GM12878 (cell line): ENCODE measurements at regions not wholly inside any gene's neighbourhood (a gene's known extent, or its start where the extent isn't known, plus 50 kb on each side); places are given as distances from the start of the nearest gene placed in this dataset.

Experiments
- ATAC-seq: fragments of 200-7000 bp; cut with Tn5 transposase; 3 replicates; pipeline ENCODE4 v1.9.1; 2020; ENCODE audit warnings: mild to moderate bottlenecking, moderate library complexity
- BruUV-seq: library from RNA; stranded (reverse); fragments of 400-500 nt; replicated peaks from 2 replicates; lab custom pipeline; 2021; lab: Mats Ljungman, UMichigan
- CTCF ChIA-PET: fragments of 300-600 bp; sonication (Branson Sonifier 250); formaldehyde crosslinking; extraction: SDS; loops from one replicate; lab custom pipeline; 2021; ENCODE audit warnings: inconsistent platforms; lab: Yijun Ruan, JAX
- POLR2A ChIA-PET: fragments of 350-600 bp; formaldehyde crosslinking; extraction: SDS; loops from one replicate; lab custom pipeline; 2021; ENCODE audit warnings: inconsistent platforms; lab: Charles Lee
- RAD21 ChIA-PET: fragments of 300-600 bp; sonication (Branson Sonifier 250); formaldehyde crosslinking; loops from one replicate; lab custom pipeline; 2023; ENCODE audit warnings: antibody characterized with exemption; ENCODE audit not compliant: unreplicated experiment; lab: Charles Lee
- SMC1A ChIA-PET: fragments of 300-600 bp; sonication (Branson Sonifier 250); formaldehyde crosslinking; loops from one replicate; lab custom pipeline; 2023; ENCODE audit not compliant: unreplicated experiment, uncharacterized antibody; lab: Charles Lee
- DNase-seq: peaks from one replicate; pipeline ENCODE4 v3.0.0-alpha.2; 2011; ENCODE audit warnings: low read depth, low spot score
- FAIRE-seq: peaks from 3 replicates; lab custom pipeline; 2011; peaks lifted over from hg19 to GRCh38; lab: Jason Lieb, UNC
- H2AFZ ChIP-seq: 2 replicates; pipeline ENCODE4 v1.6.0; 2011; ENCODE audit warnings: low read depth, low read length, control low read depth; ENCODE audit not compliant: control insufficient read depth
- H3K27ac ChIP-seq: 2 replicates; pipeline ENCODE4 v1.5.1; 2011; ENCODE audit warnings: control low read depth; ENCODE audit not compliant: control insufficient read depth, insufficient read depth
- H3K27me3 ChIP-seq, 2 experiments: replicated peaks in 1 of 2; 2 replicates each; pipeline versions ENCODE4 v1.6.0 to v1.6.1; 2011; ENCODE audit warnings: low read length in 1 of 2; ENCODE audit not compliant: control insufficient read depth in 2 of 2, insufficient read depth in 2 of 2
- H3K36me3 ChIP-seq, 2 experiments: 2 replicates each; pipeline ENCODE4 v1.5.1; 2011; ENCODE audit warnings: low read length in 1 of 2; ENCODE audit not compliant: control insufficient read depth in 2 of 2, insufficient read depth in 2 of 2
- H3K4me1 ChIP-seq: 2 replicates; pipeline ENCODE4 v1.6.1; 2011; ENCODE audit warnings: mild to moderate bottlenecking, low read length, moderate library complexity, mixed read lengths; ENCODE audit not compliant: control insufficient read depth, insufficient read depth
- H3K4me2 ChIP-seq: 2 replicates; pipeline ENCODE4 v1.6.0; 2011; ENCODE audit warnings: control low read depth; ENCODE audit not compliant: control insufficient read depth, insufficient read depth
- H3K4me3 ChIP-seq: fragments of 200-600 bp; sonication (generic); 2 replicates; pipeline ENCODE4 v1.5.1; 2016
- H3K79me2 ChIP-seq: 2 replicates; pipeline ENCODE4 v1.6.0; 2011; ENCODE audit warnings: low read length; ENCODE audit not compliant: control insufficient read depth, insufficient read depth
- H3K9ac ChIP-seq: 2 replicates; pipeline ENCODE4 v1.8.0; 2011; ENCODE audit warnings: low read length, control low read depth, mixed read lengths; ENCODE audit not compliant: control insufficient read depth, insufficient read depth
- H3K9me3 ChIP-seq: replicated peaks from 3 replicates; pipeline ENCODE4 v1.5.1; 2011; ENCODE audit warnings: mild to moderate bottlenecking, low read length; ENCODE audit not compliant: control insufficient read depth, insufficient read depth
- H4K20me1 ChIP-seq: 2 replicates; pipeline ENCODE4 v1.6.0; 2011; ENCODE audit not compliant: control insufficient read depth, insufficient read depth
- ASH2L ChIP-seq: fragments of 300-600, 200-600 bp; sonication (generic); IDR thresholded peaks from 2 replicates; pipeline ENCODE4 v1.6.1; 2017; ENCODE audit warnings: low read depth, mild to moderate bottlenecking, borderline replicate concordance
- ATF3 ChIP-seq: IDR thresholded peaks from 2 replicates; pipeline ENCODE4 v1.6.1; 2011; ENCODE audit warnings: low read depth, mild to moderate bottlenecking, low read length, moderate library complexity, borderline replicate concordance; ENCODE audit errors: extremely low read depth
- BHLHE40 ChIP-seq, 2 experiments: fragments of 450-650 bp in 1 of 2; IDR thresholded peaks; 2 replicates each; pipeline ENCODE4 v1.6.1; 2011 to 2017; ENCODE audit warnings: low read depth in 2 of 2, borderline replicate concordance in 1 of 2, improper control_type of control experiment in 1 of 2, low read length in 1 of 2, mild to moderate bottlenecking in 1 of 2
- CBFB ChIP-seq: IDR thresholded peaks from 2 replicates; pipeline ENCODE4 v1.6.1; 2016; ENCODE audit warnings: antibody characterized with exemption, low read depth
- CHD2 ChIP-seq: IDR thresholded peaks from 2 replicates; pipeline ENCODE4 v1.6.1; 2011; ENCODE audit warnings: low read depth, low read length, improper control_type of control experiment, borderline replicate concordance
- EED ChIP-seq: sonication (generic); IDR thresholded peaks from 2 replicates; pipeline ENCODE4 v1.6.1; 2016; ENCODE audit warnings: antibody characterized with exemption, low read depth
- FOS ChIP-seq: IDR thresholded peaks from 3 replicates; pipeline ENCODE4 v1.6.1; 2011; ENCODE audit warnings: borderline replicate concordance; ENCODE audit not compliant: insufficient read length; ENCODE audit errors: extremely low read depth
- FOXK2 ChIP-seq: fragments of 450-650 bp; IDR thresholded peaks from 2 replicates; pipeline ENCODE4 v1.6.1; 2017; ENCODE audit warnings: mild to moderate bottlenecking, moderate library complexity
- FOXM1 ChIP-seq: IDR thresholded peaks from 2 replicates; pipeline ENCODE4 v1.6.1; 2012; ENCODE audit warnings: low read depth, mild to moderate bottlenecking, inconsistent platforms, low read length, moderate library complexity
- GABPA ChIP-seq: IDR thresholded peaks from 2 replicates; pipeline ENCODE4 v1.6.1; 2014; ENCODE audit warnings: antibody characterized with exemption, low read depth, mild to moderate bottlenecking, inconsistent platforms
- GATAD2B ChIP-seq: fragments of 450-650 bp; conservative IDR thresholded peaks from 2 replicates; pipeline ENCODE4 v1.6.1; 2017; ENCODE audit warnings: low read depth, mild to moderate bottlenecking, moderate library complexity
- IKZF1 ChIP-seq: fragments of 450-650 bp; conservative IDR thresholded peaks from 2 replicates; pipeline ENCODE4 v1.6.1; 2017; ENCODE audit warnings: antibody characterized with exemption, mild to moderate bottlenecking
- MTA2 ChIP-seq: fragments of 450-650 bp; IDR thresholded peaks from 2 replicates; pipeline ENCODE4 v1.6.1; 2016; ENCODE audit warnings: low read depth, mild to moderate bottlenecking, moderate library complexity
- MYC ChIP-seq: IDR thresholded peaks from 2 replicates; pipeline ENCODE4 v1.6.1; 2011; ENCODE audit warnings: mild to moderate bottlenecking, low read length, moderate library complexity, inconsistent platforms; ENCODE audit not compliant: insufficient read depth, insufficient replicate concordance, insufficient read length, severe bottlenecking
- NFXL1 ChIP-seq: fragments of 450-650 bp; IDR thresholded peaks from 2 replicates; pipeline ENCODE4 v1.6.1; 2017; ENCODE audit warnings: antibody characterized with exemption, mild to moderate bottlenecking, borderline replicate concordance
- NR2C2 ChIP-seq: IDR thresholded peaks from 2 replicates; pipeline ENCODE4 v1.6.1; 2011; ENCODE audit warnings: borderline replicate concordance, low read depth; ENCODE audit not compliant: control insufficient read depth, insufficient read length
- NR2F1 ChIP-seq: fragments of 450-650 bp; conservative IDR thresholded peaks from 2 replicates; pipeline ENCODE4 v1.6.1; 2017; ENCODE audit warnings: mild to moderate bottlenecking
- PAX5 ChIP-seq: IDR thresholded peaks from 2 replicates; pipeline ENCODE4 v1.6.1; 2011; ENCODE audit warnings: low read depth, low read length, borderline replicate concordance
- PBX3 ChIP-seq: IDR thresholded peaks from 2 replicates; pipeline ENCODE4 v1.6.1; 2011; ENCODE audit warnings: mild to moderate bottlenecking, low read depth, low read length, moderate library complexity; ENCODE audit not compliant: insufficient replicate concordance
- PML ChIP-seq: IDR thresholded peaks from 2 replicates; pipeline ENCODE4 v1.6.1; 2012; ENCODE audit warnings: low read length, inconsistent platforms
- RAD51 ChIP-seq: fragments of 450-650 bp; IDR thresholded peaks from 2 replicates; pipeline ENCODE4 v1.6.1; 2016; ENCODE audit warnings: moderate library complexity, mild to moderate bottlenecking, inconsistent platforms
- RB1 ChIP-seq: fragments of 450-650 bp; formaldehyde crosslinking; IDR thresholded peaks from 2 replicates; pipeline ENCODE4 v1.6.1; 2017; ENCODE audit warnings: mild to moderate bottlenecking, borderline replicate concordance
- SREBF2 ChIP-seq: IDR thresholded peaks from 2 replicates; pipeline ENCODE4 v1.6.1; 2012; ENCODE audit warnings: mild to moderate bottlenecking, low read length
- TCF12 ChIP-seq: IDR thresholded peaks from 2 replicates; pipeline ENCODE4 v1.6.1; 2011; ENCODE audit warnings: low read depth, mild to moderate bottlenecking, low read length
- ZBTB33 ChIP-seq: fragments of 450-650 bp; IDR thresholded peaks from 2 replicates; pipeline ENCODE4 v1.6.1; 2017; ENCODE audit warnings: mild to moderate bottlenecking
- ZNF207 ChIP-seq: fragments of 450-650 bp; IDR thresholded peaks from 2 replicates; pipeline ENCODE4 v1.6.1; 2014; ENCODE audit warnings: antibody characterized with exemption, mild to moderate bottlenecking, borderline replicate concordance
- in situ Hi-C: fragments of 300-500 bp; cut with MboI; formaldehyde crosslinking; loops from 9 replicates; pipeline ENCODE4 v1.14.3; 2018; ENCODE audit warnings: mixed read lengths
- intact Hi-C: fragments of 100-400 bp; cut with micrococcal nuclease; formaldehyde crosslinking; loops from one replicate; pipeline ENCODE4 v1.14.2; 2022; ENCODE audit not compliant: unreplicated experiment

DNA sequence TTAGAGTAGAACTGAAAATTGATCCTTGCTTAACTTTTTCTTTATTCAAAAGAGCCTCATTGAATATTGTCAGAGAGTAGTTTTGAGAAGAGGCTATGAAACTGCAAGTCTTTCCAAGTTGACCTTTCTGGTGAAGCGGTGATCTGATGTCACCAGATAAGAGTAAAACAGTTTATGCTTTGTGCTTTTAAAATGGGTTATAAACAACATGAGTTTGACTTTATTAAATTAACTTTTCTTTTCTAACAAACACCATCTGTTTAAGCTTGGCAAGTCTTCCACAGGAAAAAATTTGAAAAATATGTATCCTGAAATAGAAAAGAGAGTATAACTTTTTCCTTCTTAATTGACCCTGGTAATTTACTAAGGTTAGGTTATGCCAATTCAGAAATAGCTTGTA is 408.7 kb upstream of the NOVA1 start (continued):
- no peak for TF ChIP-seq BHLHE40 (IDR thresholded peaks at IDR 0.05; ENCODE audit: borderline replicate concordance in 1 of 2, low read depth in 2 of 2, low read length in 1 of 2)
- TF ChIP-seq ZNF207 = no peak
- no peak for TF ChIP-seq RB1
- no peak for TF ChIP-seq GABPA
- TF ChIP-seq CHD2 = no peak
- no peak for TF ChIP-seq ATF3
- TF ChIP-seq NR2F1 = no peak
- TF ChIP-seq NR2C2 = no peak
- no peak for TF ChIP-seq FOS
- no peak for TF ChIP-seq ASH2L
- TF ChIP-seq PML = no peak
- no peak for TF ChIP-seq MTA2

GRCh38 chr14:27008187-27008586 is 410.4 kb upstream of the NOVA1 start:
- in situ Hi-C loops (no loop called here), intact Hi-C loops (no loop called here)
- Histone ChIP-seq H3K4me3 (no peak overlapping the region), H3K79me2 (no peaks in the 10 kb centered on the region), H2AFZ (no peak overlapping the region), H3K9me3 (no peaks in the 10 kb centered on the region), H3K4me2 (no peak overlapping the region), H3K27me3 (no peaks in the 10 kb centered on the region), H3K4me1 (no peaks in the 10 kb centered on the region), H3K36me3 (no peaks in the 10 kb centered on the region), H3K9ac (no peak overlapping the region), H3K27ac (no peak overlapping the region), H4K20me1 (no peaks in the 10 kb centered on the region)
- FAIRE-seq (no peak), DNase-seq (no peak), ATAC-seq (no peak)
- BruUV-seq = no TSS peak
- RAD21 ChIA-PET = no interaction called here
- SMC1A ChIA-PET = interaction anchor here (0.6 kb wide), 1 partner anchor 14 kb away, joined by 4 read pairs; no protein-coding TSS in a partner anchor
- CTCF ChIA-PET = no interaction called here
- POLR2A ChIA-PET = no interaction called here
- no peak for TF ChIP-seq PAX5
- TF ChIP-seq TCF12 = no peak
- no peak for TF ChIP-seq SREBF2
- no peak for TF ChIP-seq RAD51
- no peak for TF ChIP-seq IKZF1
- TF ChIP-seq GATAD2B = no peak
- no peak for TF ChIP-seq PBX3
- TF ChIP-seq FOXK2 = no peak
- no peak for TF ChIP-seq CBFB
- no peak for TF ChIP-seq MYC
- no peak for TF ChIP-seq EED
- no peak for TF ChIP-seq ZBTB33
- TF ChIP-seq NFXL1 = no peak
- TF ChIP-seq FOXM1 = no peak
